ENCODE measurements at regions not wholly inside any gene's neighbourhood (a gene's known extent, or its start where the extent isn't known, plus 50 kb on each side); places are given as distances from the start of the nearest gene placed in this dataset.

GRCh38 chr15:95816591-95816990, 513.9 kb upstream of the NR2F2 start:
- DNase-seq: no peak

DNA sequence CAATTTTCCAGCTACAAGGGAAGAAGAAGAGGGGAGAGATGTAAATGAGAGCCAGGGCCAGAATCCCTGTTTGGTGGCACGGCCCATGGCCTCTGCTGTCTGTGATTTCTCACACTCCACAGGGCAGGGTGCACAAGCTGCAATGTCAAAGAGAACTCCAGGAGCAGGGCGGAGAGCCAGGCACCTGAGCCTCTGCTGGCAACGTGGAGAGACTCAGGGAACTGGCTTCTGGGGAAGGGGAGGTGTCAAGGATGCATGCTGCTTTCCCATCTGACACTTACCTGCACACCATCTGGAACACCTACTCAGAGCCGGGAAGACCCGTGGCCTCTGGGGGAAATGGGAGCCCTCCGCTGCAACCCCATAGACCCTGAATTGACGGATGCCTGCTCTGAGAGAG, 507.5 kb upstream of the NR2F2 start:
- DNase-seq: peak; percentile 92

DNA sequence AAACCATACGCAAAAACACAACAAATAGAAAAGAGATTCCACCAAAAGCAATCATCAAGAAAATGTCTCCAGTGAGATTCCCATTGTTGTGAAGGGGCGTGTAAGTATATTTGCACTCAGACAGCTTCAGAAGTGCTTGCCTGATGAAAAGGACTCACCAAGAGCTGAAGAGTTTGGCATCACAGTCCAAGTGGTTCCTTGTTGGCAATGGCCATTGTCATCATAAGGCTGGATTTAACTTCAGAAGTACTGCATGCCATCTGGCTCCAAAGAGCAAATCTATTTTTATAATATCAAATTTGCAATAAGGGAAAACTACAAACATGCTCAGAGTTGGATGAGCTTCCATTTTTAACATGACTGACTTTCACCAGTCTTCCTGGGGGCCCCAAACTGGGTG, 505.3 kb upstream of the NR2F2 start:
- no peak for DNase-seq

DNA sequence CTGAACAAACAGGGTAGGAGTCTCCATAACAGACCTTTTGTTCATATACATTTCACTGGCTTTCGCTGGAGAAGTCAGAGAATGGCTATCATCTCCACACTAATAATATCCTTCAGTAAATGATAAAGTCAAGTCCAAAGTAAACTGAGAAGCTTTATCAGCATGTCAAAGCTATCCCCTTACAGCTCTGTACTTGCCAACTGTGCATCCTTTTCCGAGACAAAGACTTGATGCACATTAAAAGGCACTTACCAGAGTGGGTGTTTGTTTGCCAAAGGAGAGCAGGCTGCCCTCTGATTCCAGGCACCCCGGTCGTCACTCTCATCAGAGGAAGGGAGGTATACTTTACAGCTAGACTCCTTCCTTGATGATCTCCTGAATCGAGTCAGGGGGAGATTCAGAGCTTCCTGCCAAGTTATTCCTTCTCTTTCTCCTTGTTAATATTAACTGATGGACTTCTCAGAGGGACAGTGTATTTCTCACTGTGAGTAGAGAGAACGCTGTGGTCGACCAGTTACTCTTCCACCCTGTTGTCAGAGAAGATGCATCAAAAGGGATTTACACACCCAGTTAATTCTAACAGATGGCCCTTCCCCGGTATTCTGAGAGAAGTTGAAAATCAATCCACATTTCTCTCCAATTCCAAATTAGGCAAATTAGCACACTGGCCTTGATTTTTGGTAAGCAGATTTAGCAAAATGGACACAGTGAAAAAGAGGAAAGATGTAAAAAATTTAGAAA, 504.7 kb upstream of the NR2F2 start:
- peak; percentile 63 for DNase-seq

GRCh38 chr15:95826412-95827195, 503.9 kb upstream of the NR2F2 start:
- no peak for DNase-seq

GRCh38 chr15:95829062-95829461, 501.4 kb upstream of the NR2F2 start:
- no peak for DNase-seq

GRCh38 chr15:95830281-95830680, 500.2 kb upstream of the NR2F2 start:
- no peak for DNase-seq

DNA sequence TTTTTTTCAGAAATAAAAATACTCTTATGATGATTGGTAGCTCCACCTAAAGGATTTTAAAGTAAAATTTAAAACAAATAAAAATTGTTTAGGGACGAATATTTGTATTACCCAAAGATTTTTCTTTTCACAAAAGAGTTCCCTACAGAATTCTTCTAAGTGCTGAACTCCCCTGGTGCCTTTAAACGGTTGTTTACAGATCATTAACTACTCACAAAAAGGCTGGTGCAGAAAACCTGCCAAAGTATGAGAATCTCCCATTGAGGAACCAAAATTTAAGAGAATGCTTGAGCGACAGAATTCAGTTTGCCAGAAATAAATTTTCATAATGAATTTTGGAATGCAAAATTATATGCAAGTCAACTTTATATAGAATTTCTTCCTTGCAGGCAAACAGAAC, 497.8 kb upstream of the NR2F2 start:
- DNase-seq: peak; percentile 30

DNA sequence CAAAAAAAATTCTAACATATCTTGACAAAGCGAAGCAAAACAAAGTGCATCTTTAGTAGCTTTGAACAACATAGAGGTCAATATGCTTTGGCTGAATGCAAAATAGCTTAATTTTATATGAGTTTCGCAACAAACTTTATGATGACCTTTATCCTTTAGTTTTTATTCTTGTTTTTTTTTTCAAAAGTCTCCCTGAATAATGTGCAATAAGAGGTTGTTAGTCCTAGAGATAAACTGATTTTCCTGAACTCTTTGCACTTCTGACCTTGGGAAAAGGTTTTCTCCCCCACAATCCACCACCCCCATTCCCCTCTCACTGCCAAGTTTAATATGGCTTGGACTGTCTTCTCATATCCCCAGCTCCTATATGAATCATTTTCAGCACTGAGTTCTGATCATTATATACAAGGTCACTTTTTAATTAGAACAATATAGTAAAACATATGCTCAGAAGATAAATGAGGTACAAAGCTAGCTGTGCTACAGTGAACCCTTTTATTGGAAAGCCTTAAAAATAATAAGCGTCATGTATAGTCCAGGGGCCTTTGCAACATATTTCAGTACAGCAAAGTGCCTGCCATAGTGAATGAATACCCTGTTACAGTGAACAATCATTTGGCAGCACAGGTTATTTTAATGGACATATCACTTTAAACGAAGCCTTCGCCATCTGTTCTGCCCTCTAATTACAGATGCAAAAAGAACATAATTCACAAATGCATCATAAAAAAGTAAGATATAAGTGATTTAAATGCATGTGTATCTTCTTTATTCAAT, 496.3 kb upstream of the NR2F2 start:
- peak; percentile 28 for DNase-seq

- DNase-seq: no peak
Measured at GRCh38 chr15:95836536-95836935, 494.0 kb upstream of the NR2F2 start.

GRCh38 chr15:95837341-95838004, 493.0 kb upstream of the NR2F2 start:
- DNase-seq: no peak

- no peak for DNase-seq
Measured at GRCh38 chr15:95839367-95839782, 491.1 kb upstream of the NR2F2 start.

DNA sequence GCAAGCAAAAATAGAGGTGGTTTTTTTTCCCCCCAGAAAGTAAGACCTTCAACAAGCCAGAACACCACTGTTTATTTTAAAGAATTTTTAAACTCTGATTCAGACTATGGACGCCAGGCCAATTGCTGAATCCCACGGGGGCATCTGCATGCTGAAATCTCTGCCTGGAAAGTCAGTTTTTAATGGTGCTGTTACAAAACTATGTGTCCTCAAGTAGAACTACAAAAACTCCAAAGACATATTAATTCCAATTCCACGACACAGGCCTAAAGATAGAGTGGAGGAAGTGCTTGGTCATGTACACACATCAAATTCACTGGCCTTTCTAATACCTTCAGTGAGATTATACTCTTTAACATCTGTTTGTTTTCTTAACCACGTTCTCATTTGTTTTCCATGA, 490.5 kb upstream of the NR2F2 start:
- DNase-seq: no peak

- DNase-seq: no peak
Measured at GRCh38 chr15:95840855-95841254, 489.6 kb upstream of the NR2F2 start.

DNA sequence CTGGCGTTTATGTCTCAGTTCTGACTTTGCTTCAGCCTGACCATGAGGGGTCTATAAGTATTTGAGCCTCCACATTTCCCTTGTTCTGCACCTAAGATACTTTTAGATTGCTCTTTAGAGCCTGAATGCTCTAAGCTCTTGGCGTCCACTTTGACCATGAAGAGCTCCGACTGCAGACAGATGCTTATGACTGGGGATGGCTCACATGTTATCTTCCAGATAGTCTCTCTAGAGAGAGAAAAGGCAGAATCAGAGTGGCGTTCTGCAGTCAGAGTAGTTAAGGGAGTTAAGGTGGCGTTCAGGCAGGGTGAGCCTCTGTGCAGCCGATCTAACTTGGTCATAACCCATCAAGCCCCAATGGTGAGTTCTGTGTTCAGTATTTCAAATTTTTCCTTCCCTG, 487.9 kb upstream of the NR2F2 start:
- no peak for DNase-seq

GRCh38 chr15:95843241-95843910, 487.1 kb upstream of the NR2F2 start:
- DNase-seq: no peak

GRCh38 chr15:95845862-95846515, 484.5 kb upstream of the NR2F2 start:
- DNase-seq: no peak

- DNase-seq: no peak
Measured at GRCh38 chr15:95848126-95848525, 482.4 kb upstream of the NR2F2 start.

- no peak for DNase-seq
Measured at GRCh38 chr15:95850837-95851236, 479.7 kb upstream of the NR2F2 start.

DNA sequence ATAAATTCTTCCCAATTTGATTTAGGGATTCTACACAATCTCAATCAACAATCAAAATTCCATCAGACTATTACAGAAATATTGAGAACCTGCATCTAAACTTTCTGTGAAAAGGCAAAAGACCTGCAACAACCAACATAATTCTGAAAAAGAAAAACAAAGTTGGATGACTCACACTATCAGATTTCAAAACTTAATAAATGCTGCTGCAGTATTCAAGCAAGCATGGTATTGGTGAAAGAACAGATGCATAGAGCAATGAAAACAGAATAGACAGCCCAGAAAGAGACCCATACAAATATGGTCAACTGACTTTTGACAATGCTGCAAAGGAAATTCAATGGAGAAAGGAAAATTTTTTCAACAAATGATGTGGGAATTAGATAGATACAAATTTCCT, 477.1 kb upstream of the NR2F2 start:
- no peak for DNase-seq

DNA sequence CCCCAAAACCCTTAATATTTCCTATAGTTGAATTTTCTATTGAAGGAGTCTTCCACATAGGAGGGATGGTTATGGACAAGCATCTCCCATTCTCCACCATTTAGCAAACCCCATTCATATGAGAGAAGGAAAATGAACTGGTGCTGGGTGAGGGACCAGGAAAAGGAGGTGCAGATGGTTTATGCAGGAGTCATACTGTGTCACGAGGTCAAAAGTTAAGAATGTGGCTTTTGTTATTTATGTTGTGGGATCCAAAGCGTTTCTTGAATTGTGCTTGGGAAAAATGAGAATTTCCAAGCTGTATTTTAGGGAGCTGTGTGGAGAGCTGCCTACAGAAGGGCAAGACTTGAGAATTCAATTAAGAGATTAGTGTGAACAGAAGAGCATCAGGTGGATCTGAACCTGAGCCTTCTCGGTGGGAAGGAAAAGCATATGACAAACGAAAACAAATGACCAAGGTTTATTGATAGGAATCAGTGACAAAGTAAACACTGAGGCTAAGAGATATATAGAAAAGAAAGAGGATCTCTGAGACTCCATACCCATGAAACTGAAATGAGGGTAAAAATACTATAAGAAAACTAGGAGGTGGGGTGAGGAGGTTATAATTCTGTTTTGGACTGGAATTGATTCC, 473.3 kb upstream of the NR2F2 start:
- no peak for DNase-seq

DNA sequence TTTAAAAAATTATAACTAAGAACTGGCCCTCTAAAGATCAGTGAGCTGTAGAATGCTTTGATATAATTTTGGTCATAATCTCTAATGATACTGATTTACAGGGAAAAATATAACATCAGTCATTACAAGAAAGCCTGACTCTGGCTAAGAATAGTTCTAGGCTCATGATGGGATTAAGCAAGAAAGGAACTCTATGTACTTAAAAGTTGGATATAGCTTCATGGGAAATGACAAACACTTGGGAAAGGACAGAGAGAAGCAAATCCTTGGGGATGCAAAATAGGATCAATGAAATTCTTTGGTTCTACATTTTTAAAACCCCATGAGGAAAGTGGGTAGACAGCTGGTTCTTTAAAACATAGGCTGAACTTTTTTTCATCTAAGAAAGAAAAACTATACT, 472.7 kb upstream of the NR2F2 start:
- no peak for DNase-seq

Data from NCI-H2171 (cell line).